HEK293T (cell line): ENCODE measurements at regions not wholly inside any gene's neighbourhood (a gene's known extent, or its start where the extent isn't known, plus 50 kb on each side); places are given as distances from the start of the nearest gene placed in this dataset.

Source experiments
- CTCF ChIA-PET: fragments of 350-600 bp; formaldehyde crosslinking; extraction: SDS; loops from one replicate; lab custom pipeline; 2021; ENCODE audit warnings: antibody characterized with exemption, inconsistent platforms; lab: Yijun Ruan, JAX
- POLR2A ChIA-PET: fragments of 350-600 bp; formaldehyde crosslinking; extraction: SDS; loops from one replicate; lab custom pipeline; 2020; ENCODE audit warnings: antibody characterized with exemption, inconsistent platforms; lab: Yijun Ruan, JAX
- DNase-seq: peaks from one replicate; pipeline ENCODE4 v3.0.0; 2012; ENCODE audit warnings: mixed read lengths; ENCODE audit errors: extremely low spot score
- ARNT ChIP-seq: fragments of 450-650 bp; IDR thresholded peaks from 2 replicates; pipeline ENCODE4 v1.6.1; 2017; ENCODE audit warnings: mild to moderate bottlenecking
- BHLHE40 ChIP-seq: fragments of 450-650 bp; IDR thresholded peaks from 2 replicates; pipeline ENCODE4 v1.6.1; 2016; ENCODE audit warnings: mild to moderate bottlenecking, moderate library complexity, borderline replicate concordance
- CTBP1 ChIP-seq: fragments of 450-650 bp; IDR thresholded peaks from 2 replicates; pipeline ENCODE4 v1.6.1; 2016; ENCODE audit warnings: borderline replicate concordance
- ELF4 ChIP-seq: fragments of 450-650 bp; IDR thresholded peaks from 2 replicates; pipeline ENCODE4 v1.6.1; 2017; ENCODE audit warnings: antibody characterized with exemption
- FOXA1 ChIP-seq: fragments of 450-650 bp; IDR thresholded peaks from 2 replicates; pipeline ENCODE4 v1.6.1; 2016; ENCODE audit warnings: mild to moderate bottlenecking
- FOXK2 ChIP-seq: fragments of 450-650 bp; IDR thresholded peaks from 2 replicates; pipeline ENCODE4 v1.6.1; 2016; ENCODE audit warnings: mild to moderate bottlenecking
- FOXM1 ChIP-seq: fragments of 450-650 bp; IDR thresholded peaks from 2 replicates; pipeline ENCODE4 v1.6.1; 2017; ENCODE audit warnings: mild to moderate bottlenecking, borderline replicate concordance
- HDGF ChIP-seq: fragments of 450-650 bp; IDR thresholded peaks from 2 replicates; pipeline ENCODE4 v1.6.1; 2017; ENCODE audit warnings: antibody characterized with exemption, borderline replicate concordance
- L3MBTL2 ChIP-seq: fragments of 450-650 bp; conservative IDR thresholded peaks from 2 replicates; pipeline ENCODE4 v1.6.1; 2016; ENCODE audit warnings: mild to moderate bottlenecking
- LEF1 ChIP-seq: fragments of 450-650 bp; IDR thresholded peaks from 2 replicates; pipeline ENCODE4 v1.6.1; 2017; ENCODE audit warnings: mild to moderate bottlenecking, borderline replicate concordance
- NFRKB ChIP-seq: fragments of 450-650 bp; IDR thresholded peaks from 2 replicates; pipeline ENCODE4 v1.6.1; 2016; ENCODE audit warnings: mild to moderate bottlenecking, moderate library complexity
- SP1 ChIP-seq: fragments of 450-650 bp; IDR thresholded peaks from 2 replicates; pipeline ENCODE4 v1.6.1; 2017
- SUZ12 ChIP-seq: fragments of 450-650 bp; IDR thresholded peaks from 2 replicates; pipeline ENCODE4 v1.6.1; 2016; ENCODE audit warnings: mild to moderate bottlenecking
- TARDBP ChIP-seq: fragments of 450-650 bp; IDR thresholded peaks from 2 replicates; pipeline ENCODE4 v1.6.1; 2016
- ZNF384 ChIP-seq: fragments of 450-650 bp; IDR thresholded peaks from 2 replicates; pipeline ENCODE4 v1.6.1; 2016
- TF ChIP-seq, protein P1 (sequence below): fragments of 450-650 bp; IDR thresholded peaks from 2 replicates; pipeline ENCODE4 v1.6.1; 2016

GRCh38 chr10:44792119-44792775 is 118.9 kb upstream of the TMEM72 start:
- CTCF ChIA-PET: interaction anchor here (0.6 kb wide), 1 partner anchor 25 kb away, joined by 3 read pairs; no protein-coding TSS in a partner anchor
- DNase-seq: no peak
- POLR2A ChIA-PET: no interaction called here
- TF ChIP-seq HDGF: no peak
- TF ChIP-seq TARDBP: no peak
- TF ChIP-seq FOXK2: no peak
- no peak for TF ChIP-seq SP1
- no peak for TF ChIP-seq NFRKB
- TF ChIP-seq FOXM1: no peak
- no peak for TF ChIP-seq SUZ12
- TF ChIP-seq ZNF384: no peak
- no peak for TF ChIP-seq FOXA1
- no peak for TF ChIP-seq L3MBTL2
- TF ChIP-seq, protein P1, sequence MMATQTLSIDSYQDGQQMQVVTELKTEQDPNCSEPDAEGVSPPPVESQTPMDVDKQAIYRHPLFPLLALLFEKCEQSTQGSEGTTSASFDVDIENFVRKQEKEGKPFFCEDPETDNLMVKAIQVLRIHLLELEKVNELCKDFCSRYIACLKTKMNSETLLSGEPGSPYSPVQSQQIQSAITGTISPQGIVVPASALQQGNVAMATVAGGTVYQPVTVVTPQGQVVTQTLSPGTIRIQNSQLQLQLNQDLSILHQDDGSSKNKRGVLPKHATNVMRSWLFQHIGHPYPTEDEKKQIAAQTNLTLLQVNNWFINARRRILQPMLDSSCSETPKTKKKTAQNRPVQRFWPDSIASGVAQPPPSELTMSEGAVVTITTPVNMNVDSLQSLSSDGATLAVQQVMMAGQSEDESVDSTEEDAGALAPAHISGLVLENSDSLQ: no peak

DNA sequence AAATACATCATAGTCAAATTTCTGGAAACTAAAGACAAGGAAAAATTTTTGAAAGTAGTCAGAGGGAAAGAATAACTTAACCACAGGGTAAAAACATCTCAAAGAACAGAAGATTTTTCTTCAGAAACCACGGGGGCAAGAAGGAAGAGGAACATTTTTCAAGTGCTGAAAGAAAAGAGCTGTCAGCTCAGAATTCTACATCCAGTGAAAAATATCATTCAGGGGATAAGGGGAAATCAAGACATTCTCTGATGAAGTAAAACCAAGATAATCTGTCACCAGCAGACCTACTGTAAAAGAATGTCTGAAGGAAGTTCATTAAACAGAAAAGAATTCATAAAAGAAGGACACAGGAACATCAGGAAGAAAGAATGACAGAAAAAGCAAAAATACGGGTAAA is 111.2 kb upstream of the TMEM72 start:
- DNase-seq: no peak
- no peak for TF ChIP-seq NFRKB
- TF ChIP-seq, protein P1: no peak
- no peak for TF ChIP-seq FOXK2
- TF ChIP-seq FOXM1: no peak
- no peak for TF ChIP-seq HDGF
- no peak for TF ChIP-seq L3MBTL2
- no peak for TF ChIP-seq ELF4
- no peak for TF ChIP-seq BHLHE40
- TF ChIP-seq TARDBP: no peak
- no peak for TF ChIP-seq SUZ12
- no peak for TF ChIP-seq ZNF384
- TF ChIP-seq LEF1: no peak
- no peak for TF ChIP-seq CTBP1
- TF ChIP-seq ARNT: no peak
- TF ChIP-seq FOXA1: no peak
- no peak for TF ChIP-seq SP1
- ChIA-PET CTCF (no interaction called here), POLR2A (no interaction called here)

GRCh38 chr10:44801383-44802327 is 109.5 kb upstream of the TMEM72 start:
- CTCF ChIA-PET: no interaction called here
- POLR2A ChIA-PET: no interaction called here
- DNase-seq: peak; percentile 21
- TF ChIP-seq, protein P1: peak; percentile 43
- no peak for TF ChIP-seq SP1

GRCh38 chr10:44803862-44804261 is 107.3 kb upstream of the TMEM72 start:
- CTCF ChIA-PET: interaction anchor here (1.0 kb wide), 1 partner anchor 8 kb away, joined by 4 read pairs; no protein-coding TSS in a partner anchor
- TF ChIP-seq ZNF384 (no peak), L3MBTL2 (no peak), ARNT (no peak), BHLHE40 (no peak), ELF4 (no peak), SP1 (no peak), FOXM1 (no peak), FOXK2 (no peak), NFRKB (no peak), TARDBP (no peak), FOXA1 (no peak), HDGF (no peak), SUZ12 (no peak)
- TF ChIP-seq, protein P1: no peak
- POLR2A ChIA-PET: no interaction called here
- DNase-seq: no peak

- no peak for TF ChIP-seq FOXM1
- TF ChIP-seq ZNF384: no peak
- TF ChIP-seq FOXA1: no peak
- TF ChIP-seq, protein P1: no peak
- TF ChIP-seq BHLHE40: no peak
- TF ChIP-seq NFRKB: no peak
- no peak for TF ChIP-seq SUZ12
- no peak for TF ChIP-seq SP1
- no peak for TF ChIP-seq HDGF
- no peak for TF ChIP-seq CTBP1
- CTCF ChIA-PET: interaction anchor here (1.0 kb wide), 1 partner anchor 9 kb away, joined by 4 read pairs; no protein-coding TSS in a partner anchor
- DNase-seq: no peak
- POLR2A ChIA-PET: no interaction called here
Measured at GRCh38 chr10:44804661-44805060, 106.5 kb upstream of the TMEM72 start.
